Gastroesophageal sphincter (tissue), 4 donors: ENCODE measurements at regions not wholly inside any gene's neighbourhood (a gene's known extent, or its start where the extent isn't known, plus 50 kb on each side); places are given as distances from the start of the nearest gene placed in this dataset.

ENCODE experiments used
- ATAC-seq: fragments of 150-250 bp; one replicate; pipeline ENCODE4 v1.9.1; 2016; ENCODE audit warnings: mild to moderate bottlenecking, moderate library complexity
- H3K27ac ChIP-seq, 4 donors: fragments of 200-600 bp; sonication (generic) in 3 of 4; 1 replicate in 3 of 4; 2 replicates in 1 of 4; pipeline ENCODE4 v1.5.1; 2016 to 2019
- H3K27me3 ChIP-seq: fragments of 200-600 bp; sonication (generic); one replicate; pipeline ENCODE4 v1.5.1; 2019
- H3K36me3 ChIP-seq, 2 donors: fragments of 200-600 bp; sonication (generic); one replicate each; pipeline ENCODE4 v1.5.1; 2019; ENCODE audit warnings: control low read depth in 1 of 2
- H3K4me1 ChIP-seq, 3 donors: fragments of 200-600 bp; sonication (generic); 1 replicate in 2 of 3; 2 replicates in 1 of 3; pipeline ENCODE4 v1.5.1; 2016 to 2019; ENCODE audit warnings: control low read depth in 2 of 3
- H3K4me3 ChIP-seq, 2 donors: fragments of 200-600 bp; sonication (generic); one replicate each; pipeline ENCODE4 v1.5.1; 2019; ENCODE audit warnings: mild to moderate bottlenecking in 1 of 2, moderate library complexity in 1 of 2
- H3K9me3 ChIP-seq, 3 donors: fragments of 200-600 bp; sonication (generic); one replicate each; pipeline ENCODE4 v1.5.1; 2017 to 2019; ENCODE audit warnings: control low read depth in 2 of 3
- CTCF ChIP-seq, 4 experiments: fragments of 200-600 bp in 2 of 4; fragments of 450-650 bp in 2 of 4; sonication (generic) in 1 of 4; IDR thresholded peaks; one replicate each; pipeline ENCODE4 v1.5.1; 2017 to 2019; ENCODE audit warnings: antibody characterized with exemption in 4 of 4, mild to moderate bottlenecking in 2 of 4, moderate library complexity in 2 of 4
- EP300 ChIP-seq: sonication (generic); formaldehyde crosslinking; IDR thresholded peaks from one replicate; pipeline ENCODE4 v1.6.1; 2017; ENCODE audit warnings: antibody characterized with exemption, mild to moderate bottlenecking
- POLR2A ChIP-seq, 2 donors: fragments of 450-650 bp; IDR thresholded peaks; one replicate each; pipeline ENCODE4 v1.6.1; 2017; ENCODE audit warnings: antibody characterized with exemption in 2 of 2, mild to moderate bottlenecking in 2 of 2, moderate library complexity in 1 of 2
- POLR2AphosphoS5 ChIP-seq: sonication (generic); formaldehyde crosslinking; IDR thresholded peaks from one replicate; pipeline ENCODE4 v1.6.1; 2017; ENCODE audit warnings: antibody characterized with exemption
- whole genome bisulfite sequencing, 2 donors: methylation state at CpG; one replicate each; pipeline ENCODE4 v1.1.5; 2018; ENCODE audit warnings: low coverage in 1 of 2; 5-methylcytosine and 5-hydroxymethylcytosine counted together

DNA sequence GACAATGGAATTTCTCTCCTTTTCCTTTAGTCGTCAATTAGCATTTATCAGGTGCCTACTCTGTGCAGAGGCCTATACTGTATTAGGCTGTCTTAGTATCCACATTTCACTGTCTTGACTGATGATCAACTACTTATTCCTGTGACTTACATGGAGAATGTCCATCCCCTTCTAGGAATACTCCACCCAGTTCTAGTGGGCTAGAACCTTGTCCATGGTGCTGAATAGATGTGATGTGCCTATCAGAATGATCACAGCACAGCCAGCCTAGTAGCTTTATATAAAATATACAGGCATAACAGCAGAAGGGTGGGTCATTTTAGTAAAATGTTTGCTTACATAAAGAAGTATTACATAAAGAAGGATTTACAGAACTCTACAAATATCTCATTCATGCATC is 621.4 kb downstream of the PDCD6IP start:
- H3K4me3 ChIP-seq, result no peak overlapping the region
- TF ChIP-seq POLR2AphosphoS5 (no peak), CTCF (IDR thresholded peaks at IDR 0.05) (no peak), EP300 (no peak), POLR2A (IDR thresholded peaks at IDR 0.05) (no peak)
- 0 to 19% methylated on average over 1 of the region's 1 CpG for WGBS, 2 donors

DNA sequence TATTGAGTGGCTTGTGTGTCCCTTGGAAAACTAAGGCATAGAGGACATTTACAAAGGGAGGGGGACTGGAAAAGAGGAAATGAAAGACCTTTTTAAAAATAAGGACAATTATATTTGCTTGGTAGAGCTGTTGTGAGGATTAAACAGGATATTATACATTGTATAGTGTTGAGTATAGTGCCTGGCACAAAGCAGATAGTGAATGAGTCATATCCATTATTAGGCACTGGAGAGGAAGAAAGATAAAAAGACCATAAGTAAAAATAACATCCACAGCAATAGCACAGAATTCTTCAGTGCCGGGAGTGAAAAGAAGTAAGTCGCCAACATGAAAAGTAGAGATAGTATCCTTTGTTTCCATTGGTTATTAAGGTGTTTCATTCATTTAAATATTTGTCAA is 623.3 kb downstream of the PDCD6IP start:
- Histone ChIP-seq H3K27ac (no peak overlapping the region), H3K27me3 (no peaks in the 10 kb centered on the region), H3K4me3 (no peak overlapping the region), H3K36me3 (no peaks in the 10 kb centered on the region), H3K9me3 (no peaks in the 10 kb centered on the region), H3K4me1 (no peaks in the 10 kb centered on the region)
- no peak for ATAC-seq
- TF ChIP-seq POLR2A (IDR thresholded peaks at IDR 0.05) (no peak), POLR2AphosphoS5 (no peak), EP300 (no peak), CTCF (IDR thresholded peaks at IDR 0.05) (no peak)
- 55% methylated on average over 2 of the region's 2 CpGs; no CpG with 5 or more reads in 1 of the 2 donors for WGBS, 2 donors

More for the DNA sequence above, 621.4 kb downstream of the PDCD6IP start:
- no peak overlapping the region for H3K27ac ChIP-seq
- no peaks in the 10 kb centered on the region for H3K9me3 ChIP-seq
- ATAC-seq, result no peak
- H3K36me3 ChIP-seq, result no peaks in the 10 kb centered on the region
- no peaks in the 10 kb centered on the region for H3K4me1 ChIP-seq
- no peaks in the 10 kb centered on the region for H3K27me3 ChIP-seq

- no peak overlapping the region for H3K4me3 ChIP-seq
- TF ChIP-seq EP300 (no peak), POLR2AphosphoS5 (no peak), POLR2A (IDR thresholded peaks at IDR 0.05) (no peak)
- no peaks in the 10 kb centered on the region for H3K27me3 ChIP-seq
- H3K27ac ChIP-seq, result no peak overlapping the region
- H3K36me3 ChIP-seq, result no peaks in the 10 kb centered on the region
- H3K9me3 ChIP-seq, result peaks cover 0 to 16% (median 0%) of the 10 kb centered on the region in 3 donors
- no peak for ATAC-seq
- H3K4me1 ChIP-seq, result no peaks in the 10 kb centered on the region
- 85 to 90% methylated on average over 2 of the region's 2 CpGs for WGBS, 2 donors
These were observed 641.4 kb downstream of the PDCD6IP start for GRCh38 chr3:34439796-34440195.

GRCh38 chr3:34444137-34444536 is 645.7 kb downstream of the PDCD6IP start:
- TF ChIP-seq CTCF (IDR thresholded peaks at IDR 0.05) (no peak), POLR2A (IDR thresholded peaks at IDR 0.05) (no peak), POLR2AphosphoS5 (no peak), EP300 (no peak)
- H3K27ac ChIP-seq, result no peak overlapping the region
- no peaks in the 10 kb centered on the region for H3K27me3 ChIP-seq
- H3K4me1 ChIP-seq, result no peaks in the 10 kb centered on the region
- H3K9me3 ChIP-seq, result peaks cover 0 to 42% (median 0%) of the 10 kb centered on the region in 3 donors
- H3K36me3 ChIP-seq, result no peaks in the 10 kb centered on the region
- no peak overlapping the region for H3K4me3 ChIP-seq
- no peak for ATAC-seq

- no peak overlapping the region for H3K27ac ChIP-seq
- 25% methylated on average over 1 of the region's 3 CpGs; no CpG with 5 or more reads in 1 of the 2 donors for WGBS, 2 donors
- no peak for TF ChIP-seq POLR2AphosphoS5
- H3K4me1 ChIP-seq, result no peaks in the 10 kb centered on the region
- H3K4me3 ChIP-seq, result no peak overlapping the region
- no peaks in the 10 kb centered on the region for H3K27me3 ChIP-seq
- H3K36me3 ChIP-seq, result no peaks in the 10 kb centered on the region
- ATAC-seq, result no peak
- peaks cover 0 to 32% (median 0%) of the 10 kb centered on the region in 3 donors for H3K9me3 ChIP-seq
These were observed 650.9 kb downstream of the PDCD6IP start for GRCh38 chr3:34449305-34449704.

GRCh38 chr3:34463414-34463813 is 665.0 kb downstream of the PDCD6IP start:
- H3K36me3 ChIP-seq, result no peaks in the 10 kb centered on the region
- no peak overlapping the region for H3K4me3 ChIP-seq
- no peaks in the 10 kb centered on the region for H3K27me3 ChIP-seq
- TF ChIP-seq POLR2A (IDR thresholded peaks at IDR 0.05) (no peak), EP300 (no peak), POLR2AphosphoS5 (no peak), CTCF (IDR thresholded peaks at IDR 0.05) (no peak)
- H3K27ac ChIP-seq, result no peak overlapping the region
- no peaks in the 10 kb centered on the region for H3K4me1 ChIP-seq
- 67 to 94% methylated on average over 1 of the region's 1 CpG for WGBS, 2 donors
- no peak for ATAC-seq
- peaks cover 0 to 16% (median 0%) of the 10 kb centered on the region in 3 donors for H3K9me3 ChIP-seq
